ENCODE measurements at regions not wholly inside any gene's neighbourhood (a gene's known extent, or its start where the extent isn't known, plus 50 kb on each side); places are given as distances from the start of the nearest gene placed in this dataset.
A peak's percentile ranks its signal among the peaks of the same experiment; 100 is the strongest.
"Not testable (repeated sequence)": the region's sequence is repeated elsewhere in the genome, so short reads cannot be mapped to it uniquely, and the experiment has no call there.

- DNase-seq = no peak
These were observed 136.7 kb upstream of the ZNF746 start for GRCh38 chr7:149633976-149634945.

- DNase-seq = not testable (repeated sequence)
These were observed 130.9 kb upstream of the ZNF746 start for GRCh38 chr7:149628361-149629149.

GRCh38 chr7:149627911-149628310, 130.3 kb upstream of the ZNF746 start:
- DNase-seq = no peak

GRCh38 chr7:149626972-149627371, 129.4 kb upstream of the ZNF746 start:
- DNase-seq = no peak

- no peak for DNase-seq
These were observed 128.4 kb upstream of the ZNF746 start for GRCh38 chr7:149625947-149626392.

GRCh38 chr7:149625340-149625946, 127.8 kb upstream of the ZNF746 start:
- peak; percentile 24 for DNase-seq

- DNase-seq = peak; percentile 97
These were observed 127.1 kb upstream of the ZNF746 start for GRCh38 chr7:149624419-149625339.

- peak; percentile 55 for DNase-seq
These were observed 126.4 kb upstream of the ZNF746 start for GRCh38 chr7:149624006-149624405.

GRCh38 chr7:149623262-149623997, 125.8 kb upstream of the ZNF746 start:
- DNase-seq = peak; percentile 20

GRCh38 chr7:149622444-149623210, 125.0 kb upstream of the ZNF746 start:
- DNase-seq = no peak

GRCh38 chr7:149621776-149622175, 124.2 kb upstream of the ZNF746 start:
- no peak for DNase-seq

GRCh38 chr7:149620961-149621360, 123.4 kb upstream of the ZNF746 start:
- DNase-seq = no peak

GRCh38 chr7:149616898-149617297, 119.3 kb upstream of the ZNF746 start:
- DNase-seq = no peak

- DNase-seq = no peak
These were observed 118.2 kb upstream of the ZNF746 start for GRCh38 chr7:149615690-149616270.

- DNase-seq = no peak
These were observed 112.9 kb upstream of the ZNF746 start for GRCh38 chr7:149610441-149611011.

GRCh38 chr7:149608168-149608567, 110.6 kb upstream of the ZNF746 start:
- no peak for DNase-seq

GRCh38 chr7:149607683-149608082, 110.1 kb upstream of the ZNF746 start:
- no peak for DNase-seq

GRCh38 chr7:149606826-149607225, 109.2 kb upstream of the ZNF746 start:
- no peak for DNase-seq

GRCh38 chr7:149605696-149606095, 108.1 kb upstream of the ZNF746 start:
- no peak for DNase-seq

GRCh38 chr7:149604521-149604920, 106.9 kb upstream of the ZNF746 start:
- no peak for DNase-seq

Measured in NCI-H69 (cell line).